GM18511 (cell line): ENCODE measurements at regions not wholly inside any gene's neighbourhood (a gene's known extent, or its start where the extent isn't known, plus 50 kb on each side); places are given as distances from the start of the nearest gene placed in this dataset.
"Not testable (repeated sequence)": the region's sequence is repeated elsewhere in the genome, so short reads cannot be mapped to it uniquely, and the experiment has no call there.

ENCODE experiments used
- ATAC-seq: cut with Tn5 transposase; IDR thresholded peaks from one replicate; pipeline ENCODE4 v1.9.1; 2021; ENCODE audit warnings: mild to moderate bottlenecking, moderate library complexity; ENCODE audit not compliant: unreplicated experiment

DNA sequence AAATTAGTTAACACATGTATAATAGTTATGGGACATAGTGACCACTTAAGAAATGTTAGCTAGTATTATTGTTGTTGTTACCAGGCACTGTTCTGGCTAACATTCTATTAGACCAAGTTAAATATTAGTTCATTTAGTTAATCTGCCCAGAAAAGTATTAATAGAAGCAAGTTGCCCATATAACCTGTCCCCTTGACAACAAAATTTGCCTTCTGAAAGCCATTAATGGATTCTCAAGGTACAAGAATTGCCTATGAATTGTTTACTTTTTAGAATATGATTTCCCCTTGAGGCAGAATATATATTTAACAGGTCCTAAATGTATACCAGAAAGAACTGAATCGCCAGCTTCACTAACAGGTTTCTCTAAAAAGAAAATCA lies 167.3 kb upstream of the TMCC3 start:
- peak; percentile 46 for ATAC-seq

DNA sequence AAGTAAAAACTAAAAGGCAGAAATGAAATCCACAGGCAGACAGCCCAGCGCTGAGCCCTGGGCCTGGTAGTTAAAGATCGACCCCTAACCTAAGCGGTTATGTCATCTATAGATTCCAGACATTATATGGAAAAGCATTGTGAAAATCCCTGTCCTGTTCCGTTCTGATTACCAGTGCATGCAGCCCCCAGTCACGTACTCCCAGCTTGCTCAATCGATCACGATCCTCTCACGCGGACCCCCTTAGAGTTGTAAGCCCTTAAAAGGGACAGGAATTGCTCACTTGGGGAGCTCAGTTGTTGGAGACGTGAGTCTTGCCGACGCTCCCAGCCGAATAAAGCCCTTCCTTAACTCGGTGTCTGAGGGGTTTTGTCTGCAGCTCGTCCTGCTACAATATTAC lies 166.8 kb upstream of the TMCC3 start:
- ATAC-seq, result not testable (repeated sequence)

DNA sequence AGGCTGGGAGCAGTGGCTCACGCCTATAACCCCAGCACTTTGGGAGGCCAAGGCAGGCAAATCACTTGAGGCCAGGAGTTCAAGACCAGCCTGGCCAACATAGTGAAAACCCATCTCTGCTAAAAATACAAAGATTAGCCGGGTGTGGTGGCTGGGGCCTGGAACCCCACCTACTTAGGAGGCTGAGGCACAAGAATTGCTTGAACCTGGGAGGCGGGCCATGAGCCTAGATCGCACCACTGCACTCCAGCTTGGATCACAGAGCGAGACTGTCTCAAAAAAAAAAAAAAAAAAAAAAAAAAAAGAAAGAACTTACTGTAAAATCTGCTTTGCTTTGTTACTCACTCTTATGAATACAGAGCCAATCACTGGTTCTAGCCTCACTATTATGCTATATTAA lies 166.4 kb upstream of the TMCC3 start:
- not testable (repeated sequence) for ATAC-seq

DNA sequence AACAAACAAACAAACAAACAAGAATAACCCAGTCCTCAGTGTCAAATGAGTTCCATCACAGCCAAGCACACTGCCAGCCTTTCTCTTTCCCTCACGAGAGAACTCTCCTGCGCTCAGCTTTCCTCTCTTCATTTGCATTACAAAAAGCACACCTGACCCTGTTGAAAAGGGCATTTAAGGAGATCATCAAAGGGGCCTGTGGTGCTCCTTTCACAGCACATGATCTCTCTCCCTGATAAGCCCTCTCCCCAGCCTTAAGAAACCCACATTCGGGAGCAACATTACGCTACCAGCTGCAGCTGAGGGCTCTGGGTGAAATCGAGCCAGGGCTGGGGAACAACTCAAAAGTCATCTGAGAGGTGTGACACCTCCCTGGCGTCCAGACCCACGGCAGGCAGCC lies 165.6 kb upstream of the TMCC3 start:
- ATAC-seq, result no peak

DNA sequence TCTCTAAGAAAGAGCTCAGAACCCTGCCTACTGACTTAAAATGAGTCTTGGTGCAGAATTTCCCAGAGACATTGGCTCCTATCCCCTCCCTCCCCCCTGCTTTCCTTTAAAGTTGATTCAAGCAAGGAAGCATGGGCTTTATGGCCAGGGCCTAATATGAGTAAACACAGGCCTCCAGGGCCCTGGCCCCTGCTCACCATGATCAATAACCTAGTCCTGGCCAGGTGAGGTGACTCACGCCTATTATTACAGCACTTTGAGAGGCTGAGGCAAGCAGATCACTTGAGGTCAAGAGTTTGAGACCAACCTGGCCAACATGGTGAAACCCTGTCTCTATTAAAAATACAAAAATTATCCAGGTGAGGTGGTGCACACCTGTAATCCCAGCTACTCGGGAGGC lies 165.1 kb upstream of the TMCC3 start:
- no peak for ATAC-seq

DNA sequence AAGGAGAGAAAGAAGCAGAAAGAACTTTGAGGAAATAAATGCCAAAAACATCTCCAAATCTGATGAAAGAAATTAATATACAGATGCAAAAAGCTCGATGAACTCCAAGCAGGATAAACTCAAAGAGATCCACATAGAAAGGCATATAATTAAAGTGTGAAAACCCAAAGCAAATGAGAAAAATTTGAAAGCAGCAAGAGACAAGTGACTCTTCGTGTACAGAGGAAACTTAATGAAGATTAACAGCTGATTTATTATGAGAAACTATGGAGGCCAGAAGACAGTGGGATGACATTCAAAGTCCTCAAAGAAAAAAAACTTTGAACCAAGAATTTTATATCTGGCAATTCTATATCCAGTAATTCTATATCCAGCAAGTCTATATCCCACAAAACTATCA lies 163.0 kb upstream of the TMCC3 start:
- no peak for ATAC-seq

DNA sequence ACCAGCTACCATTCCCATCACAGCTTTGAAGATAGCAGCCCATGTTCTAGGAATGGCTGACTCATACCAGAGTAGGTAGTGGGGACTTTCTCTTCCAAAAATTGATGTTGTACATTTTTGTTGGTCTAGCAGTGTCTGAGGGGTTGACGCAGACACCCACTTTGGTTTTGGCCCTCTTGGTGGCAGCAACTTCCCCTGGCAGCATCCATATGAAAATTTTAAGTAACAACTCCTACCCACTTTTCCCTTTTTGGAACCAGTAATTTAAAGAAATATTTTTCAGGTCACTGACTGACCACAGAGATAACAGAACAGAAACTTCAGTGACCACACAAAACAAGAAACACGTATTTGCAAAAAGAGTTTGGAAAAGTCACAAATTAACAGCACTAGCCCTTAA lies 162.0 kb upstream of the TMCC3 start:
- peak; percentile 71 for ATAC-seq

DNA sequence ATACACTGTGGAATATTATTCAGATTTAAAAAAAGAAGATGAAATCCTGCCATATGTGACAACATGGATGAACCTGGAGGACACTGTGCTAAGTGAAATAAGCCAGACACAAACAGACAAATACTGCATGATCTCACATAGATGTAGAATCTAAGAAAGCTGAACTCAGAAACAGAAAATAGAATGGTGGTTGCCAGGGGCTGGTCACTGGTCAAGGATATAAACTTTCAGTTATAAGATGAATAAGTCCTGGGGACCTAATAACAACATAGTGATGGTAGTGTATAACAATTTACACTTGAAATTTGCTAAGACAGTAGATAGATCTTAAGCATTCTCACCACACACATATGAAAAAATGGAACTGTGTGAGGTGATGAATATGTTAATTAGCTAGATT lies 161.3 kb upstream of the TMCC3 start:
- ATAC-seq, result no peak

DNA sequence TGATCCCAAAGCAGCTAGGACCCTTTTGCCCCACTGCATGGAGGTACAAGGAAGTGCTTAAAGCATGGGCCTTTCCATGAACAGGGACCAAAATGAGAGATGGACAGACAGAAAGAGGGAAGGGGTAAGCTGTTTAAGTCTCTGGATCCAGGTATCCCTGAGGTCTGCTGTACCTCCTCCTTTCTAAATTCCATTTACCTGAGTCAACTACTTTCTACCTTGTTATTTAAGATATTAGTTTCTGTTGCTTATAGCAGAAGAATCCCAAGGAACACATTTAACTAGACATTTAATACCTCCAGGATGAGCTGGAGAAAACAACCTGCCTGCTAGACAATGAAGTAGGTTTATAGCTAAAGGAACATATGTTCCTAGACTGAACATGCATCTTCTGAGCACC lies 157.6 kb upstream of the TMCC3 start:
- no peak for ATAC-seq

DNA sequence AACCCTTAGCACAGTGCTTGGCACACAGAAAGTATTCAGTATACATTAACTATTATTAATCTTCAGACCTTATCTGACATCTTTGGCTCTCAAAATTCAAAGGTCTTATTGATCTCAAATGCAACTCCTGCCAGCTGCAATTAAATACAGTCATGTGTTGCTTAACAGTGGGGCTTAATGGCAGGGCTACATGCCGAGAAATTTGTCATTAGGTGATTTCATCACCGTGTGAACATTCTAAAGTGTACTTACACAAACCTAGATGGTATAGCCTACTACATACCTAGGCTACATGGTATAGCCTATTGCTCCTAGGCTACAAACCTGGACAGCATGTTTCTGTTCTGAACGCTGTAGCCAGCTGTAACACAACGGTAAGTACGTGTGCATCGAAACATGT lies 156.3 kb upstream of the TMCC3 start:
- no peak for ATAC-seq

DNA sequence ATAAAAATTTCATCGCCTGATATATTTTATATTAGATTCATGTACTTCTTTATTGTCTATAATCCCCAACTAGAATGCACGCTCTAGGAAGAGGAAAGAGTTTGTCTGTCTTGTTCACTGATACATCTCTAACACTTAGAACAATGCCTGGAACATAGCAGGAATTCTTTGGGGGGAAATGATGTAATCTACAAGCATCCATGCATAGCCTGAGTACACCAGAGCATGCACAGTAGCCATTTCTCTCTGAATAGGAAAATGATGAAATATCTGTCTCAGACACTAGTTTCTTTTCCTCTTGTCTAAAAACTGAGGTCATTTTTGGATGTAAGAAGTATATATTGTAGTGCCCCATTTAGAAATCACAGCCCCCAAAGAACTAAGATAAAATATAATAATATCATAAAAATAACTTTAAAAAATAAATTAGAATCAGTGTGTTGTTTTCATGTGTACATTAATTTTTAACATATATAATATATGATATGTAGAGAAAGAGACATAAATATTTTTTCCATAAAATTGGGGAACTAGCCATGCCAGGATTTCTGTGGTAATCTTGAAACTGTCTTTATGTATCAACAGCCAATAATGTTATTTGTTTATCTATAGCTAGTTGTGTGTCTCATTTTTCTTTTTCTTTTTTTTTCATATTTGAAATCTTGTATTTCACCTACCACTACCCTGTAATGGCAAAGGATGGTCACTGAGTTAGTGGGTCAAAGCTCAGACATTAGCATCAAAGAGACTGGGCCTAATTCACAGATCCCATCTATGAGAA lies 155.6 kb upstream of the TMCC3 start:
- ATAC-seq, result no peak

DNA sequence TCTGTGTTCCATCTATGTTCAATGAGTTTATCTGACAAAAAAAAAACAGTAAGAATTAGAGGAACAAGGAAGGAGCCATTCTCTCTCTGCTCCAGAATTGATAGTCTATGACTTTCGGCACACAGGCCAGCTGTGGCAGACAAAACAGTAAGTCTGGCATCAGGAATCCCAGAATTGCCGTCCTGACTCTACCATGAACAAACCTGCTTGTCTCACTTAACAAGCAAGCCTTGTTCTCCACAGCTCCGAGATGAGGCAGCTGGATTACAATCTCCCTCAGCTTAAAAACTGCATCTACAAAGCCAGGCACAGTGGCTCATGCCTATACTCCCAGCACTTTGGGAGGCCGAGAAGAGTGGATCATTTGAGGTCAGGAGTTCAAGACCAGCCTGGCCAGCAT lies 153.6 kb upstream of the TMCC3 start:
- no peak for ATAC-seq

DNA sequence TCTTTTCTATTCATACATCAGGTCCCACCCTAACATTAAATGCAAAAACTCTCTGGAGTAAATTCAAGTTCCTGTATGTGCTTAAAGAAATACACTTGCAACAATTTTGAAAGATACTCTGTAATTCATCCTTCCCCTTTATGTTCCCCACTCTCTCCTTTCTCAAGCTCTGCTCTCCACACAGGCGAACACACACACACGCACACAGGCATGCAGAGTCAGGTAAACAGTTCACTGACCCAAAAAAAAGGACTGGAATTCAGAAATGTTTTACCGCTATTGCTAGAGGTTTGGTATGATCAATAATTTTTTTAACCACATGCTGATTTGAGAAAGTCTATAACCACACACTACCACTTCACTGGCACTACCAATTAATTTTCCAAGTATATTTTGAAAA lies 152.4 kb upstream of the TMCC3 start:
- ATAC-seq, result no peak

DNA sequence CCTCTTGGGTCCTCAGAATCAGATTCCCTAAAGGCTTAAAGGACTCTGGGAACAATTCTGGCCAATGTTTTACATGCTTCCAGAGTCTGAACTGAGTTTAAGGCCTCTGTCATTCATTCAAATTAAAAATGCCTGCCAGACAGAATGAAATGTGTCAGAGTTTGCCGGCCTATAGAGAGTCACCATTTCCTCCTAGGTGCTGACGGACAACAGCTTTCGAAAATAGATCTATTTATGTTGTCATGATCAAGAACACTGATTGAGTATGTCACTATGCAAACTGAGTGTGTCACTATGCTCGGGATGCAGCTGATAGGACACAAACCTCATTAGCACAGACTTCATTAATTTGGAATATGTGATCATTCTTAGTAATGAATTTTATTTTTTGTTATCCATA lies 151.4 kb upstream of the TMCC3 start:
- no peak for ATAC-seq

DNA sequence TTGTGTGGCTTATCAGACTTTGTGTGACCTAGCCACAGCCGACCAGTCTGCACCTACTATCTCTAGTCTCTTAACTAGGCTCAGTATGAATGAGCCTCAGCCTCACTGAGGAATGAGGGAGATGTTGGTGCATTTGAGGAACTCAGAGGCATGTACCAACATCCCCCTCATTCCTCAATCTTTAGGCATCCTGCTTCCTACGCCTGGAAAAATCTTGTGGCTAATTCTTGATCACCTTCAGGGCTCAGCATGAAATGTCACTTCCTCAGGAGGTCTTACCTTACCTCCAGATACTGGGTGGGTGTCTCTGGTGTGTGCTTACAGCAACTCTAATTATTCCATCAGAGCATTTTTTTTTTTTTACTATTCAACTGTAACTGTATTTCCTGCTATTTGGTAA lies 148.8 kb upstream of the TMCC3 start:
- no peak for ATAC-seq

DNA sequence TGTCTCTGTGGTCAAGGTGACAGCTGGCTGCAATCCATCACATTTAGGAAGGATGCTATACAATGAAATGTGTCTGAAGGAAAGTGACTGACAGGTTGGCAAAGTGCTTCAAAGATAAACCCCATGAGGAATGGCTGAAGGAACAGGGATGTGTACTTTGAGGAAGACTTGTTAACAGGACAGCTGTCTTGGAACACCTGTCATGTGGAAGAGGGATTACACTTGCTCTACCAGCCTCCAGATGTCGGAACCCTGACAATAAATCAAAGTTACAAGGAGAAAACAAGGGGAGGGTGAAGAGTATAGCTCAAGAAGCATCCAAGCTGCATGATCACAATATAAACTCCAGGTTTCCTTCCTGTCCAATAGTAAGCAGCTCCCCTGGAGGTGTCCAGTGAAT lies 147.8 kb upstream of the TMCC3 start:
- no peak for ATAC-seq

DNA sequence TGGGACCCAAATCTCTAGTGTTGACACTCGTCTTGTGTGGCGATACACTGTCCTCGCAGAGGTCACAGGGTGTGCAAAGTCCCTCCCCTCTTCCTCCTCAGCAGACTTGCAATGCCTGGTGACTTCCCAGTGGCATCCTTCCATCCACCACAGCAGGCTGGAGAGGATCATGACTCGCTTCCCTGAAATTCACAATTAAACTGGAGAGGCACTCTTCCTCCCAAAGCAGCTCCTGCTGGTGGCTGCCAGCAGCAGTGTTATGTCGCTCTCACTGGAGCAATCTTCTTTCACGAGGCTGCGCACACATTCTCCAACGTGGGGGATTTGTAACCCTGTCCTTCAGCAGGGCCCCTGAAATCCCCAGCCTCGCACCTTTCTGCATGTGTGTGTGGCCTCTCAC lies 145.2 kb upstream of the TMCC3 start:
- no peak for ATAC-seq

DNA sequence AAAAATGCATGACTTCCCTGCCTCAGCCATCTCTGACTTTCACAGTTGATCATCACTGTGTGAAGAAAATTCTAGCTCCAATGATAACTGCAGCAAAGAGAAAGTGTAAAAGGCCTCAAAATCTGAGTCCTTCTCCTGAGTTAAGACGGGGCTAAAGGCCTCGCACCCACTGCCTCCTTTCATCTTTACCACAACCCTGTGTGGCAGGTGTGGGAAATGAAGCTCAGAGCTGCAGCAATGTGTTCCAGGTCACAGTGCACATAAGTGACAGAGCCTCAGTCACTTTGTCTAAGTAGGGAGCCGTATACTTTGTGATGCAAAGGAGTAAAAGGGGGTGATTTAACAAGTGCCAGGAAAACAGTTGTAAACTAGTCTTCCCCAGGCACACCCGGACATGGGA lies 144.7 kb upstream of the TMCC3 start:
- ATAC-seq, result no peak

DNA sequence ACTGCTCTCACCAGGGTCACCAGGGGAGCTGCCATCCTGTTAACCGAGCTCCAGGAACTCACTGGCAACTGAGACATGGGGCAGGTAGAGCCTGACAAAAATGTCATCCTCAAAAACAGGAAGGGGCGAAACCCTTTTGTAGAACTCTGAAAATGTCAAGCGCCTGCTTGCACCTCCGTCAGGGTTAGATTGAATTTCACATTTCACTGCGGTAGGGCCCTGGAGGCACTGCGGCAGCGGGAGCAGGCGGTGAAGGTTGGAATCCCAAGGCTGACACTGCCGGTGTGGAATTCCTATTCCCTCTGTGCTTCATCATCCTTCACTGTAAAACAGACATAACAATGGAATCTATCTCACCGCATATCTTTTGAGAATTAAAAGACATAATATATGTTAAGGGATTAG lies 142.8 kb upstream of the TMCC3 start:
- no peak for ATAC-seq

DNA sequence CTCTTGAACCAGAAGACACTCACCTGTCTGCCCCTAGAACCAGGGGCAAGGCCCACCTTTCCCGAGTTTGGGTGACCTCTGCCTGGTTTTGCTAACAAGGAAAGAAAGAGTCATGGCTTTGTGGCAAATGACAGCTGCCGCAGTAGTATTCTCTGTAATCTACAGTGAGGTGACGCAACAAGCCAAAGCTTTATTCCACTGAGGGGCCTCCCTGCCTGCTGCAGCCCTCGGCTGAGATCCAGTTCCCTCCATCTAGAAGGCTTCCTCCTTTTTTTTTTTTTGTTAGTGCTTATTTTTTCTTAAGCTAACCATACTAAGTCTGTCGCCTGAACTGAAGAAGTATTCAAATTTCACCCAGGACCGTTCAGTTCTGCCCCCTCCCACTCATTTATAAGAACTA lies 142.3 kb upstream of the TMCC3 start:
- no peak for ATAC-seq

DNA sequence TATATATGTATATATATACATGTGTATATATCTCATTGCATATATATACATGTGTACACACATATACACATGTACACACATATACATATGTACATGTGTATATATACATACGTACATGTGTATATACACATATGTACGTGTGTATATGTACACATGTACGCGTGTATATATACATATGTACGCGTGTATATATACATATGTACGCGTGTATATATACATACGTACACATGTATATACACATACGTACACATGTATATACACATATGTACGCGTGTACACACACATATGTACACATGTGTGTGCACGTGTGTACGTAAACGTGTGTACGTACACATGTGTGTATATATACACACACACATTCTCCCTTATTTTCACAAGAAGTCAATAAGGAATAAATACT lies 141.6 kb upstream of the TMCC3 start:
- no peak for ATAC-seq

DNA sequence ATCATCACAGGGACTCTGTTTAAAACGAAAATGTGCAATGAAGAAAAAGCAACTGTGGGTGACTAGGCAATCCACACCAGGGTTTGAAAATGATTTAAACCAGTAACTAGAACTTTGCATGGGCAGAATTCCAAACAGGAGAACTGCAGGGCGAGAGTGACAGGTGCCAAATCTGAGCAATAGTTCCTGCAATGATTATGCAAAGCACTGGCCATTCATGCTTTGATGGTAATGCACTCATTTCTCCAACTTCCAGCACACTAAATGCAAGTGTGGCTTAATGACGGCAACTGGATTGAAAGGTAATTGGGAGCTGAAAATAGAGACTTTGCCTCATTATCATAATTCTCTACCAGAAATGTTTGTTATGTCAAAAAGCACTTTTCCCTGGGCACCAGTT lies 140.5 kb upstream of the TMCC3 start:
- no peak for ATAC-seq

DNA sequence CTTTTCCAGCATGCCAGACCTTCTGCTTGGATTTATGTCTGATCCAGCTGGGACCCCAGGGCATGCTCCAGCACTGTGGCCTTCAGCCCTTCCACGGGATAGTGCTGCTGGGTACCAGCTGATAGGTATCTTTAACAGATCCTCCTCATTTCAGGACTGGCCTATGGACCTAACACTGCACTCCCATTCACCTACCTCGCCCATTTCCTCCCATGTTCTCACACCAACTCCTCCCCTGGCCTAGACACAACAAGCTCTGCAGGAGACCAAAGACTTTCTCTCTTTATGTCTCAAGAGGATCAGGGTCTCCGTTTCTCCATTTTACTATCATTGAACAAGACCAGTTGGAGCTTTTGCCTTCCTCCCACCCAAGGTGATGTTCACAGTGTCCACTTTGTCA lies 140.0 kb upstream of the TMCC3 start:
- ATAC-seq, result no peak
